Astrocyte (in vitro differentiated cells and primary cell): ENCODE measurements at regions not wholly inside any gene's neighbourhood (a gene's known extent, or its start where the extent isn't known, plus 50 kb on each side); places are given as distances from the start of the nearest gene placed in this dataset.

Source experiments
- DNase-seq: peaks from one replicate; pipeline ENCODE4 v3.0.0-alpha.2; 2010; ENCODE audit warnings: low read depth
- FAIRE-seq: peaks from 2 replicates; lab custom pipeline; 2011; peaks lifted over from hg19 to GRCh38; lab: Jason Lieb, UNC
- H2AFZ ChIP-seq: 2 replicates; pipeline ENCODE4 v1.6.0; 2012; ENCODE audit warnings: low read depth, low read length, inconsistent platforms
- H3K27ac ChIP-seq: 2 replicates; pipeline ENCODE4 v1.5.1; 2011; ENCODE audit warnings: low read depth, low read length, inconsistent platforms
- H3K27me3 ChIP-seq: 2 replicates; pipeline ENCODE4 v1.6.0; 2011; ENCODE audit warnings: low read length, inconsistent platforms; ENCODE audit not compliant: insufficient read depth
- H3K36me3 ChIP-seq: 2 replicates; pipeline ENCODE4 v1.5.1; 2011; ENCODE audit warnings: low read length, inconsistent platforms; ENCODE audit not compliant: insufficient read depth
- H3K4me1 ChIP-seq: 2 replicates; pipeline ENCODE4 v1.5.1; 2011; ENCODE audit warnings: low read length, inconsistent platforms; ENCODE audit not compliant: insufficient read depth
- H3K4me2 ChIP-seq: 2 replicates; pipeline ENCODE4 v1.6.0; 2012; ENCODE audit warnings: low read length, inconsistent platforms
- H3K4me3 ChIP-seq: 2 replicates; pipeline ENCODE4 v1.5.1; 2011; ENCODE audit warnings: low read depth, mild to moderate bottlenecking, low read length, inconsistent platforms; ENCODE audit not compliant: insufficient read depth
- H3K79me2 ChIP-seq: 2 replicates; pipeline ENCODE4 v1.6.0; 2012; ENCODE audit warnings: mild to moderate bottlenecking, low read length, inconsistent platforms; ENCODE audit not compliant: insufficient read depth
- H3K9ac ChIP-seq: 2 replicates; pipeline ENCODE4 v1.6.0; 2012; ENCODE audit warnings: mild to moderate bottlenecking, low read length, inconsistent platforms
- H3K9me3 ChIP-seq: 2 replicates; pipeline ENCODE4 v1.5.1; 2012; ENCODE audit warnings: low read depth, mild to moderate bottlenecking, low read length, inconsistent platforms; ENCODE audit not compliant: insufficient read depth
- H4K20me1 ChIP-seq: 2 replicates; pipeline ENCODE4 v1.6.0; 2012; ENCODE audit warnings: low read length, inconsistent platforms; ENCODE audit not compliant: insufficient read depth
- H3K27ac Mint-ChIP-seq: one replicate; pipeline ENCODE4 v1.8.0; 2021; ENCODE audit warnings: mild to moderate bottlenecking, mixed read lengths; ENCODE audit not compliant: unreplicated experiment
- H3K27me3 Mint-ChIP-seq: one replicate; pipeline ENCODE4 v1.8.0; 2021; ENCODE audit warnings: low read depth, mixed read lengths; ENCODE audit not compliant: unreplicated experiment
- H3K36me3 Mint-ChIP-seq: one replicate; pipeline ENCODE4 v1.8.0; 2021; ENCODE audit warnings: low read depth, mixed read lengths; ENCODE audit not compliant: unreplicated experiment
- H3K4me1 Mint-ChIP-seq: one replicate; pipeline ENCODE4 v1.8.0; 2021; ENCODE audit warnings: low read depth, mixed read lengths; ENCODE audit not compliant: unreplicated experiment
- H3K4me3 Mint-ChIP-seq: one replicate; pipeline ENCODE4 v1.8.0; 2021; ENCODE audit warnings: mild to moderate bottlenecking, moderate library complexity, mixed read lengths; ENCODE audit not compliant: unreplicated experiment
- H3K9me3 Mint-ChIP-seq: one replicate; pipeline ENCODE4 v1.8.0; 2021; ENCODE audit warnings: mild to moderate bottlenecking, mixed read lengths; ENCODE audit not compliant: unreplicated experiment
- CTCF ChIP-seq: IDR thresholded peaks from 2 replicates; pipeline ENCODE4 v1.5.1; 2011; ENCODE audit warnings: low read depth, mild to moderate bottlenecking, inconsistent platforms, low read length, moderate library complexity; ENCODE audit not compliant: insufficient read depth
- EZH2 ChIP-seq: IDR thresholded peaks from 2 replicates; pipeline ENCODE4 v1.6.1; 2012; ENCODE audit warnings: mild to moderate bottlenecking, low read length, inconsistent platforms; ENCODE audit not compliant: insufficient read depth

GRCh38 chr6:65998544-65998943 lies 291.5 kb upstream of the EYS start:
- FAIRE-seq (no peak), DNase-seq (no peak)
- Histone ChIP-seq H3K4me3 (no peak overlapping the region), H3K79me2 (no peaks in the 10 kb centered on the region), H4K20me1 (no peaks in the 10 kb centered on the region), H3K4me2 (no peak overlapping the region), H3K27me3 (no peaks in the 10 kb centered on the region), H3K9me3 (no peaks in the 10 kb centered on the region), H3K9ac (no peak overlapping the region), H3K27ac (no peak overlapping the region), H2AFZ (no peak overlapping the region), H3K4me1 (no peaks in the 10 kb centered on the region), H3K36me3 (no peaks in the 10 kb centered on the region)
- Mint-ChIP-seq H3K36me3 (no peaks in the 10 kb centered on the region), H3K9me3 (no peaks in the 10 kb centered on the region), H3K27me3 (no peaks in the 10 kb centered on the region), H3K27ac (no peak overlapping the region), H3K4me1 (no peaks in the 10 kb centered on the region), H3K4me3 (no peak overlapping the region)
- TF ChIP-seq CTCF (no peak), EZH2 (no peak)

DNA sequence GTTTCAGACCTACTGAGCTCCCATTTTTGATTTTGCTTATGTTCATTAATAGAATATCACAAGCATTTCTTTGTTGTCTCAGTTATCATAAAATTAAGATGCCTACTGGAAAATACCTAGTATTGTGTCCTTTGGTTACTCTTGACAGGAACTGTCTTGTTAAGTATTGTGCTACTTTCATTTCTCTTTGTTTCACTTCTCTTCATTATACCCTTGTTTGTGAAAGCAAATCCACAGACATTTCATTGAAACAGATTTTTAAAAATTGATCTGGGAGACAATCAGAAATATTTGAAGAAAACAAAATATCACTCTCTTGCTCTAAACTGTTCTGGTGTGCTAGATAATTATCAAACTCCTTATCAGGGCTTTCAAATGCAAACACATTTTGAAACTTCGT lies 290.5 kb upstream of the EYS start:
- TF ChIP-seq EZH2 (no peak), CTCF (no peak)
- Histone ChIP-seq H3K36me3 (no peaks in the 10 kb centered on the region), H3K27me3 (no peaks in the 10 kb centered on the region), H3K4me1 (no peaks in the 10 kb centered on the region), H3K79me2 (no peaks in the 10 kb centered on the region), H4K20me1 (no peaks in the 10 kb centered on the region), H3K4me2 (no peak overlapping the region), H3K9me3 (no peaks in the 10 kb centered on the region), H3K27ac (no peak overlapping the region), H3K4me3 (no peak overlapping the region), H2AFZ (no peak overlapping the region), H3K9ac (no peak overlapping the region)
- Mint-ChIP-seq H3K27me3 (no peaks in the 10 kb centered on the region), H3K27ac (no peak overlapping the region), H3K4me1 (no peaks in the 10 kb centered on the region), H3K9me3 (no peaks in the 10 kb centered on the region), H3K36me3 (no peaks in the 10 kb centered on the region), H3K4me3 (no peak overlapping the region)
- no peak for FAIRE-seq
- DNase-seq = no peak

- Histone ChIP-seq H3K27ac (no peak overlapping the region), H3K9me3 (no peaks in the 10 kb centered on the region), H3K27me3 (no peaks in the 10 kb centered on the region), H3K79me2 (no peaks in the 10 kb centered on the region), H3K4me3 (no peak overlapping the region), H3K9ac (no peak overlapping the region), H3K4me1 (no peaks in the 10 kb centered on the region), H3K4me2 (no peak overlapping the region), H4K20me1 (no peaks in the 10 kb centered on the region), H2AFZ (no peak overlapping the region), H3K36me3 (no peaks in the 10 kb centered on the region)
- Mint-ChIP-seq H3K4me1 (peaks cover 3% of the 10 kb centered on the region), H3K27me3 (no peaks in the 10 kb centered on the region), H3K4me3 (no peak overlapping the region), H3K9me3 (no peaks in the 10 kb centered on the region), H3K36me3 (no peaks in the 10 kb centered on the region), H3K27ac (no peak overlapping the region)
- TF ChIP-seq CTCF (no peak), EZH2 (no peak)
- no peak for DNase-seq
- FAIRE-seq = no peak
Measured at GRCh38 chr6:65996096-65996495, 289.1 kb upstream of the EYS start.
